Chondrocyte (in vitro differentiated cells): ENCODE measurements at regions not wholly inside any gene's neighbourhood (a gene's known extent, or its start where the extent isn't known, plus 50 kb on each side); places are given as distances from the start of the nearest gene placed in this dataset.

Experiments used
- DNase-seq: peaks from one replicate; pipeline ENCODE4 v3.0.0; 2021; ENCODE audit warnings: mixed read lengths, low spot score
- H3K27ac Mint-ChIP-seq: one replicate; pipeline ENCODE4 v1.8.0; 2021; ENCODE audit warnings: mild to moderate bottlenecking, moderate library complexity, mixed read lengths; ENCODE audit not compliant: unreplicated experiment
- H3K27me3 Mint-ChIP-seq: 2 replicates; pipeline ENCODE4 v1.8.0; 2021; ENCODE audit warnings: low read depth, mixed read lengths
- H3K36me3 Mint-ChIP-seq: 2 replicates; pipeline ENCODE4 v1.8.0; 2021; ENCODE audit warnings: low read depth, mixed read lengths
- H3K4me1 Mint-ChIP-seq: 2 replicates; pipeline ENCODE4 v1.8.0; 2021; ENCODE audit warnings: low read depth, mild to moderate bottlenecking, mixed read lengths
- H3K4me3 Mint-ChIP-seq: one replicate; pipeline ENCODE4 v1.8.0; 2021; ENCODE audit warnings: mild to moderate bottlenecking, moderate library complexity, mixed read lengths; ENCODE audit not compliant: unreplicated experiment
- H3K9me3 Mint-ChIP-seq: 2 replicates; pipeline ENCODE4 v1.8.0; 2021; ENCODE audit warnings: low read depth, mixed read lengths
- CTCF ChIP-seq: fragments of 200-600 bp; sonication (generic); IDR thresholded peaks from 2 replicates; pipeline ENCODE4 v1.5.0; 2021; ENCODE audit warnings: antibody characterized with exemption, mild to moderate bottlenecking, moderate library complexity

DNA sequence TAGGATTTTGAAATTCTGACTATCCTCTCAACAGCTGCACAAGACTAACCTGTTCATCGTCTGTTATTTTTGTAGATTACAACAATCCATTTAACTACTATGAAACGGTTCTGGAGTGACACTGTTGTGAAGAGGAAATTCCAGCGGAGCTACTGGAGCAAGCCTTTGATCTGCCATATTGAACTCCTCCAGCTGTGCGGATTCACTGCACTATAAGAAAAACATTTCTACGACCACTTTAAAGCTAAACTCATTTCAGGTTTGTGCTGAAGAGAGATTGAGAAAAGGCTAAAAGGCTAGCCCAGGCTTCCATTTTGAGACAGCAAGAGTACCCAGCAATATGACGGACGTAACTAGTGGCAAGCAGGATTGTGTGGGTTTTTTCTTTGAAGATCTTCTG lies 104.9 kb upstream of the ANKH start:
- Mint-ChIP-seq H3K4me3 (no peak overlapping the region), H3K36me3 (no peaks in the 10 kb centered on the region), H3K9me3 (peaks cover 3% of the 10 kb centered on the region), H3K4me1 (peaks cover 4% of the 10 kb centered on the region), H3K27ac (no peak overlapping the region), H3K27me3 (peaks cover 8% of the 10 kb centered on the region)
- no peak for DNase-seq
- no peak for TF ChIP-seq CTCF

DNA sequence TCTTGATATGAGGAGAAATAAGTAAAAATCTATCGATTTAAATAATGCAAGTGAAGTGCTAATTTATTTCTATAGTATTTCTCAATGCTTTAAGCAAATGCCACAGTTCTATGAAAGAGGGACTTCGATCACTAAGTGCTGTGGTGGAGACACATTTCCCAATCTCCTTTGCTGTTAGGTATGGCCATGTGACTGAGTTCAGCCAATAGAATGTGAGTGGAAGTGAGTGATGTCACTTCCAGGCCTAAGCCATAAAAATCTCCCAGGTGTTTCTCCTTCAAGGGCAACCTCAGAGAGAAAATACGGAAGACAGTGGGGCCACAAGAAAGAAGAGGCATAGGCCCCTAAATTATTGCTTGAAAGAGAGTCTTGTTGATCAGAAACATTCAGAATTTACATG lies 100.3 kb upstream of the ANKH start:
- TF ChIP-seq CTCF: no peak
- peaks cover 8% of the 10 kb centered on the region for H3K27me3 Mint-ChIP-seq

GRCh38 chr5:14968796-14969195 lies 97.2 kb upstream of the ANKH start:
- peaks cover 4% of the 10 kb centered on the region for H3K27me3 Mint-ChIP-seq
- no peak for DNase-seq
- H3K27ac Mint-ChIP-seq: no peak overlapping the region
- peaks cover 1% of the 10 kb centered on the region for H3K36me3 Mint-ChIP-seq
- no peak for TF ChIP-seq CTCF
- peaks cover 2% of the 10 kb centered on the region for H3K9me3 Mint-ChIP-seq
- H3K4me3 Mint-ChIP-seq: no peak overlapping the region
- no peaks in the 10 kb centered on the region for H3K4me1 Mint-ChIP-seq

More for the DNA sequence above, 100.3 kb upstream of the ANKH start:
- no peak for DNase-seq
- no peaks in the 10 kb centered on the region for H3K4me1 Mint-ChIP-seq
- H3K9me3 Mint-ChIP-seq: peaks cover 2% of the 10 kb centered on the region
- H3K4me3 Mint-ChIP-seq: no peak overlapping the region
- no peaks in the 10 kb centered on the region for H3K36me3 Mint-ChIP-seq
- H3K27ac Mint-ChIP-seq: no peak overlapping the region

DNA sequence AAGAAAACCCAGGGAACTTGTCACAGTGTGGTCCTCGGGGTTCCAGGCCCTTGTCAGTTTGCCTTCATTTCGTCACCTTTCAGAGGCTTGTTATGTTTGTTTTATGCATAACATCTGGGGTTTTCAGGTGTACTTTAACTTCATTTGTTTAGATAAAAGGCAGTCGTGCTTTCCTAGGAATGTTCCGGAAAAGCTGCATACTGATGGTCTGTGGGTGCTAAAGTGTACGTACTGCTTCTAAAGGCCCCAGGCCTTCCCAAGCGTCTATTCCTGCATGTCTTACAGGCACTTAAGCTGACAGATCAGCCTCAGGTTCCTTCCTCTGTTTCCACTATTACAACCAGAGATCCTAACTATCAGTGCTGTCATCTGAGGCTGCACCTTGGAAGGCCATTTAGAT lies 95.6 kb upstream of the ANKH start:
- no peaks in the 10 kb centered on the region for H3K4me1 Mint-ChIP-seq
- TF ChIP-seq CTCF: no peak

GRCh38 chr5:14965815-14966214 lies 94.2 kb upstream of the ANKH start:
- Mint-ChIP-seq H3K4me3 (no peak overlapping the region), H3K4me1 (no peaks in the 10 kb centered on the region), H3K27ac (no peak overlapping the region), H3K36me3 (peaks cover 1% of the 10 kb centered on the region), H3K9me3 (no peaks in the 10 kb centered on the region), H3K27me3 (peaks cover 5% of the 10 kb centered on the region)
- DNase-seq: no peak
- TF ChIP-seq CTCF: no peak

More for the DNA sequence above, 95.6 kb upstream of the ANKH start:
- Mint-ChIP-seq H3K4me3 (no peak overlapping the region), H3K36me3 (peaks cover 1% of the 10 kb centered on the region), H3K9me3 (peaks cover 2% of the 10 kb centered on the region), H3K27me3 (peaks cover 5% of the 10 kb centered on the region), H3K27ac (no peak overlapping the region)
- DNase-seq: no peak
